ENCODE measurements at regions not wholly inside any gene's neighbourhood (a gene's known extent, or its start where the extent isn't known, plus 50 kb on each side); places are given as distances from the start of the nearest gene placed in this dataset.
"Not testable (repeated sequence)": the region's sequence is repeated elsewhere in the genome, so short reads cannot be mapped to it uniquely, and the experiment has no call there.

GRCh38 chr1:30133414-30134055 lies 589.9 kb downstream of the MATN1 start:
- DNase-seq: no peak

- no peak for DNase-seq
These were observed 590.6 kb downstream of the MATN1 start for GRCh38 chr1:30132602-30133286.

GRCh38 chr1:30130566-30130965 lies 592.8 kb downstream of the MATN1 start:
- DNase-seq: not testable (repeated sequence)

- DNase-seq: no peak
These were observed 593.3 kb downstream of the MATN1 start for GRCh38 chr1:30130099-30130498.

- DNase-seq: no peak
These were observed 593.8 kb downstream of the MATN1 start for GRCh38 chr1:30129421-30130055.

GRCh38 chr1:30129001-30129408 lies 594.4 kb downstream of the MATN1 start:
- no peak for DNase-seq

GRCh38 chr1:30126848-30127247 lies 596.5 kb downstream of the MATN1 start:
- no peak for DNase-seq

GRCh38 chr1:30125821-30126170 lies 597.6 kb downstream of the MATN1 start:
- DNase-seq: no peak

- no peak for DNase-seq
These were observed 598.2 kb downstream of the MATN1 start for GRCh38 chr1:30125021-30125820.

GRCh38 chr1:30123896-30124295 lies 599.5 kb downstream of the MATN1 start:
- no peak for DNase-seq

GRCh38 chr1:30123036-30123435 lies 600.3 kb downstream of the MATN1 start:
- no peak for DNase-seq

GRCh38 chr1:30120245-30121000 lies 603.0 kb downstream of the MATN1 start:
- no peak for DNase-seq

GRCh38 chr1:30117685-30118084 lies 605.7 kb downstream of the MATN1 start:
- DNase-seq: no peak

- no peak for DNase-seq
These were observed 612.0 kb downstream of the MATN1 start for GRCh38 chr1:30111431-30111830.

GRCh38 chr1:30110846-30111245 lies 612.5 kb downstream of the MATN1 start:
- DNase-seq: no peak

- no peak for DNase-seq
These were observed 613.5 kb downstream of the MATN1 start for GRCh38 chr1:30109853-30110252.

GRCh38 chr1:30108186-30108585 lies 615.2 kb downstream of the MATN1 start:
- DNase-seq: no peak

GRCh38 chr1:30106125-30106524 lies 617.3 kb downstream of the MATN1 start:
- no peak for DNase-seq

- DNase-seq: no peak
These were observed 618.8 kb downstream of the MATN1 start for GRCh38 chr1:30104551-30104950.

GRCh38 chr1:30103708-30104411 lies 619.5 kb downstream of the MATN1 start:
- no peak for DNase-seq

- DNase-seq: no peak
These were observed 620.8 kb downstream of the MATN1 start for GRCh38 chr1:30102605-30103004.
